DOHH2 (cell line): ENCODE measurements at regions not wholly inside any gene's neighbourhood (a gene's known extent, or its start where the extent isn't known, plus 50 kb on each side); places are given as distances from the start of the nearest gene placed in this dataset.

Experiments used
- H3F3A ChIP-seq: fragments of 200-600 bp; sonication (generic), shearing (Covaris generic); 2 replicates; pipeline ENCODE4 v1.6.0; 2016; ENCODE audit warnings: antibody characterized with exemption, mild to moderate bottlenecking; ENCODE audit not compliant: control insufficient read depth, insufficient read depth
- H3K27ac ChIP-seq: fragments of 200-600 bp; sonication (generic); 2 replicates; pipeline ENCODE4 v1.5.1; 2014; ENCODE audit warnings: low read depth, mild to moderate bottlenecking, low read length, moderate library complexity
- H3K27me3 ChIP-seq: fragments of 200-600 bp; sonication (generic); 2 replicates; pipeline ENCODE4 v1.6.1; 2014; ENCODE audit warnings: mild to moderate bottlenecking, low read length, mixed read lengths; ENCODE audit not compliant: control insufficient read depth
- H3K36me3 ChIP-seq: fragments of 200-600 bp; sonication (generic); 2 replicates; pipeline ENCODE4 v1.6.1; 2014; ENCODE audit warnings: mild to moderate bottlenecking, low read length, moderate library complexity, mixed read lengths; ENCODE audit not compliant: control insufficient read depth
- H3K4me1 ChIP-seq: fragments of 200-600 bp; sonication (generic); 2 replicates; pipeline ENCODE4 v1.6.1; 2014; ENCODE audit warnings: mild to moderate bottlenecking, low read length, mixed read lengths; ENCODE audit not compliant: control insufficient read depth
- H3K4me2 ChIP-seq: fragments of 200-600 bp; sonication (generic); 2 replicates; pipeline ENCODE4 v1.6.0; 2014; ENCODE audit warnings: mild to moderate bottlenecking, low read length, moderate library complexity
- H3K4me3 ChIP-seq: fragments of 200-600 bp; sonication (generic); 2 replicates; pipeline ENCODE4 v1.5.1; 2014; ENCODE audit warnings: mild to moderate bottlenecking, low read length, mixed read lengths
- H3K79me2 ChIP-seq: fragments of 200-600 bp; sonication (generic); 2 replicates; pipeline ENCODE4 v1.6.1; 2014; ENCODE audit warnings: mild to moderate bottlenecking, low read length, mixed read lengths; ENCODE audit not compliant: control insufficient read depth
- H3K9me2 ChIP-seq: fragments of 200-600 bp; sonication (generic); replicated peaks from 2 replicates; pipeline ENCODE4 v1.6.1; 2014; ENCODE audit warnings: mild to moderate bottlenecking, low read length, mixed read lengths; ENCODE audit not compliant: control insufficient read depth
- H3K9me3 ChIP-seq: fragments of 200-600 bp; sonication (generic); 2 replicates; pipeline ENCODE4 v1.6.1; 2014; ENCODE audit warnings: antibody characterized with exemption, low read length, mixed read lengths; ENCODE audit not compliant: control insufficient read depth, insufficient read depth
- H4K20me1 ChIP-seq: fragments of 200-600 bp; sonication (generic); 2 replicates; pipeline ENCODE4 v1.6.0; 2014; ENCODE audit warnings: low read depth, mild to moderate bottlenecking, antibody characterized with exemption, low read length, moderate library complexity; ENCODE audit not compliant: control insufficient read depth, insufficient read depth
- EZH2phosphoT487 ChIP-seq: fragments of 200-600 bp; sonication (generic); IDR thresholded peaks from 2 replicates; pipeline ENCODE4 v1.6.1; 2017; ENCODE audit warnings: borderline replicate concordance, mild to moderate bottlenecking, antibody characterized with exemption, low read length, moderate library complexity, mixed read lengths
- TF ChIP-seq, protein P1 (sequence below): fragments of 200-600 bp; sonication (generic); IDR thresholded peaks from one replicate; pipeline ENCODE4 v1.5.1; 2014; ENCODE audit warnings: antibody characterized with exemption, mild to moderate bottlenecking, low read depth, low read length; ENCODE audit not compliant: poor library complexity, severe bottlenecking

DNA sequence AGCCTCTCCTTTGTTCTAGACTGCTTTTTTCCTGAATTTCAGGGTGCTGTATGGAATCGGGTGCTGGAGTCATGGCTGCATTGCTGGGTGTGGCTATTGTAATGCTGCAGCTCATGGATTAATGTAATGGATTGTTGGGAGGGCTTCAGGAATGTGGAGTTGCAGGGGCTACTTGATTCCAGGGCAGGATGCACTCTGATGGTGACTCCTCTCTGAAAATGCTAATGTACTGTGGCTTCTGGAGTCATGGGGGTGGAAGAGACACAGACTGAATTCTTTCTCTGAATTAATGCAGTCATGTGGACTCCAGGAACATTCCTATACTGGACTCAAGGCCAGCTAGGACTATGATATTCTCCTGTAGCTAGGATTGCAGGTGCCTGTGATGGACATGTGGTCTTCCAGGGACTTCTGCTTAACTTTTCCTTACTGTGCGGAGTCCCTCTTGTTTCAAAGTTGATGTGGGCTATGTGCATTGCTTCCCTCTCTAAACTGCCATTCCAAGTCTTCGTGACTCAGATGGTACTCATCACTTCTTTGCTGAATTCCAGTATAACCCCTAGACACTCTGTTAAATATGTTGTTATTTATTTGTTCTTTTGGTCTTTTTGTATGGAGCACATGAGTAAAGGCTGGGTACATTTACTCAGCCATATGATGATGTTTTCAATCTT lies 396.2 kb downstream of the KCTD16 start:
- no peaks in the 10 kb centered on the region for H3K9me3 ChIP-seq
- no peak overlapping the region for H3K4me2 ChIP-seq
- H3K27me3 ChIP-seq: no peaks in the 10 kb centered on the region
- no peaks in the 10 kb centered on the region for H3F3A ChIP-seq
- H3K4me1 ChIP-seq: no peaks in the 10 kb centered on the region
- TF ChIP-seq EZH2phosphoT487: no peak
- TF ChIP-seq, protein P1, sequence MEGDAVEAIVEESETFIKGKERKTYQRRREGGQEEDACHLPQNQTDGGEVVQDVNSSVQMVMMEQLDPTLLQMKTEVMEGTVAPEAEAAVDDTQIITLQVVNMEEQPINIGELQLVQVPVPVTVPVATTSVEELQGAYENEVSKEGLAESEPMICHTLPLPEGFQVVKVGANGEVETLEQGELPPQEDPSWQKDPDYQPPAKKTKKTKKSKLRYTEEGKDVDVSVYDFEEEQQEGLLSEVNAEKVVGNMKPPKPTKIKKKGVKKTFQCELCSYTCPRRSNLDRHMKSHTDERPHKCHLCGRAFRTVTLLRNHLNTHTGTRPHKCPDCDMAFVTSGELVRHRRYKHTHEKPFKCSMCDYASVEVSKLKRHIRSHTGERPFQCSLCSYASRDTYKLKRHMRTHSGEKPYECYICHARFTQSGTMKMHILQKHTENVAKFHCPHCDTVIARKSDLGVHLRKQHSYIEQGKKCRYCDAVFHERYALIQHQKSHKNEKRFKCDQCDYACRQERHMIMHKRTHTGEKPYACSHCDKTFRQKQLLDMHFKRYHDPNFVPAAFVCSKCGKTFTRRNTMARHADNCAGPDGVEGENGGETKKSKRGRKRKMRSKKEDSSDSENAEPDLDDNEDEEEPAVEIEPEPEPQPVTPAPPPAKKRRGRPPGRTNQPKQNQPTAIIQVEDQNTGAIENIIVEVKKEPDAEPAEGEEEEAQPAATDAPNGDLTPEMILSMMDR: no peak
- H3K4me3 ChIP-seq: no peak overlapping the region
- no peaks in the 10 kb centered on the region for H3K79me2 ChIP-seq
- no peaks in the 10 kb centered on the region for H3K9me2 ChIP-seq
- no peaks in the 10 kb centered on the region for H4K20me1 ChIP-seq
- no peaks in the 10 kb centered on the region for H3K36me3 ChIP-seq
- H3K27ac ChIP-seq: no peak overlapping the region

DNA sequence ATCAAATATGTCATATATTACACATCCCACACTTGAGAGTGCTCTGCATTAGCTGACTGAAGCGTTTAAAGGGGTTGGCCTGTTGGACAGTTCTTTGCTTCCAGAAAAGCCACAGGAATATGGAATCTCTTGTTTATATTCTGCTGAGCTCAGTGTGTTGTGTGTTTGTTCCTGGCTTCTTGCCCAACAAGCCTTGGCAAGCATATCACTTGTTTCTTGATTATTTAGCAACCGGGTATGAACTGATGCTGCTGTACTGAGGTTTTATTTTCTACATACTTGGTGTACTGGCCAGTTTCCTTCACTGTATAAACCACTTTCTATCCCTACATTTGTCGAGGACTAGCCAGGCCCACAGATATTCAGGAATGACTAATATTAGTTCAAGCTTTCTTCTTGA lies 378.9 kb downstream of the KCTD16 start:
- Histone ChIP-seq H3K9me3 (no peaks in the 10 kb centered on the region), H3K36me3 (no peaks in the 10 kb centered on the region), H3K4me2 (no peak overlapping the region), H3K9me2 (no peaks in the 10 kb centered on the region), H3K27ac (no peak overlapping the region), H3K27me3 (no peaks in the 10 kb centered on the region), H3K4me1 (no peaks in the 10 kb centered on the region), H3K79me2 (no peaks in the 10 kb centered on the region), H3K4me3 (no peak overlapping the region), H3F3A (no peaks in the 10 kb centered on the region), H4K20me1 (no peaks in the 10 kb centered on the region)
- TF ChIP-seq, protein P1: no peak
- no peak for TF ChIP-seq EZH2phosphoT487

DNA sequence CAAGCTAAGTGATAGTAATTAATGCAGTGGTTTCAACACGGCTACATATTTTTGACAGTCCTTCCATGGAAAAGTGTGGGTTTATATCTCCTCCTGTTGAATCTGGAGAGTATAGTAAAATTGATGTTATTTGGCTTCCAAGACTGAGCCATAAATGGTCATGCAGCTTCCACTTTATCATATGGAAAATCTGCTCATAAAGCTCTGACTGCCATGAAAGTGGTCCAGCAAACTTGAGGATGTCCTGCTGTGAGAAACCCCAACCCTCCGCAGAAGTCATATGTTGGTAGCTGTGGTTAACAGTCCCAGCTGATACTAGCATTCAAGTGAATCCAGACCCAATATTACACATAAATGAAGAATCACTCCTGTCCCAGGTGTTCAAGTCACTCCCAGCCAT lies 378.3 kb downstream of the KCTD16 start:
- no peak overlapping the region for H3K27ac ChIP-seq

More for the DNA sequence above, 378.3 kb downstream of the KCTD16 start:
- Histone ChIP-seq H3F3A (no peaks in the 10 kb centered on the region), H3K36me3 (no peaks in the 10 kb centered on the region), H3K4me2 (no peak overlapping the region), H3K79me2 (no peaks in the 10 kb centered on the region), H3K9me3 (no peaks in the 10 kb centered on the region), H3K4me3 (no peak overlapping the region), H3K4me1 (no peaks in the 10 kb centered on the region), H3K9me2 (no peaks in the 10 kb centered on the region), H3K27me3 (no peaks in the 10 kb centered on the region), H4K20me1 (no peaks in the 10 kb centered on the region)
- no peak for TF ChIP-seq EZH2phosphoT487
- TF ChIP-seq, protein P1: no peak
